IPS-18c (cell line): ENCODE measurements at regions not wholly inside any gene's neighbourhood (a gene's known extent, or its start where the extent isn't known, plus 50 kb on each side); places are given as distances from the start of the nearest gene placed in this dataset.
"Not testable (repeated sequence)": the region's sequence is repeated elsewhere in the genome, so short reads cannot be mapped to it uniquely, and the experiment has no call there.

Experiments
- H3K4me3 ChIP-seq: 2 replicates; pipeline ENCODE4 v1.7.0; 2013; ENCODE audit warnings: low read depth, mild to moderate bottlenecking, low read length, moderate library complexity; ENCODE audit not compliant: insufficient read depth
- H3K9me3 ChIP-seq: one replicate; pipeline ENCODE4 v1.6.1; 2013; ENCODE audit warnings: mild to moderate bottlenecking, low read length, moderate library complexity; ENCODE audit not compliant: control insufficient read depth, insufficient read depth

DNA sequence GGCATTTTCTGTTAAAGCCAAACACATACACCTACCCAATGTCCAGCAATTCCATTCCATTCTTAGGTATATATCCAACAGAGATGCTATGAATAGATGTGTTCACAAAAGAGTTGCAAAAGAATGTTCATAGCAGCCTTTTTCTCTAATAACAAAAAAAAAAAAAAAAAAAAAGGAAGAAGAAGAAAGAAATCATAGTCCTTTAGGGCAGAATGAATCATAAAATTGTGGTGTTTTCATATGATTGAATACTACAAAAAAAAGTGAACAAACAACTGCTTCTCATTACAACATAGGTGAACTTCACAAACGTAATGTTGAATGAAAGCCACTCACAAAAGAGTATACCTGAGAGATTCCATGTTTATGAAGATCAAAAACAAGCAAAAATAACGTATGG lies 66.8 kb upstream of the GRK3 start:
- no peak overlapping the region for H3K4me3 ChIP-seq
- peaks cover 2% of the 10 kb centered on the region for H3K9me3 ChIP-seq

DNA sequence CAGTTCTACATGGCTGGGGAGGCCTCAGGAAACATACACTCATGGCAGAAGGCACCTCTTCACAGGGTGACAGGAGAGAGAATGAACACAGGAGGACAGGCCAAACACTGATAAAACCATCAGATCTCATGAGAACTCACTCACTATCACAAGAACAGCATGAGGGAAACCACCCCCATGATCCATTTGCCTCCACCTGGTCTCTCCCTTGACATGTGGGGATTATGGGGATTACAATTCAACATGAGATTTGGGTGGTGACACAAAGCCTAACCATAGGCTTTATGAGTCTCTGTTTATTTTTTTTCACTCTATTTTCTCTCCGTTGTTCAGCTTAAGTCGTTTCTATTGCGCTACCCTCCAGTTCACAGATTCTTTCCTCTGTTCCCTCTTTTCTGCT lies 63.8 kb upstream of the GRK3 start:
- not testable (repeated sequence) for H3K9me3 ChIP-seq

GRCh38 chr22:25504017-25504416 lies 60.5 kb upstream of the GRK3 start:
- not testable (repeated sequence) for H3K4me3 ChIP-seq, H3K9me3 ChIP-seq

More for the DNA sequence above, 63.8 kb upstream of the GRK3 start:
- H3K4me3 ChIP-seq: not testable (repeated sequence)

- no peaks in the 10 kb centered on the region for H3K9me3 ChIP-seq
- no peak overlapping the region for H3K4me3 ChIP-seq
These were observed 56.3 kb upstream of the GRK3 start for GRCh38 chr22:25508161-25508560.

DNA sequence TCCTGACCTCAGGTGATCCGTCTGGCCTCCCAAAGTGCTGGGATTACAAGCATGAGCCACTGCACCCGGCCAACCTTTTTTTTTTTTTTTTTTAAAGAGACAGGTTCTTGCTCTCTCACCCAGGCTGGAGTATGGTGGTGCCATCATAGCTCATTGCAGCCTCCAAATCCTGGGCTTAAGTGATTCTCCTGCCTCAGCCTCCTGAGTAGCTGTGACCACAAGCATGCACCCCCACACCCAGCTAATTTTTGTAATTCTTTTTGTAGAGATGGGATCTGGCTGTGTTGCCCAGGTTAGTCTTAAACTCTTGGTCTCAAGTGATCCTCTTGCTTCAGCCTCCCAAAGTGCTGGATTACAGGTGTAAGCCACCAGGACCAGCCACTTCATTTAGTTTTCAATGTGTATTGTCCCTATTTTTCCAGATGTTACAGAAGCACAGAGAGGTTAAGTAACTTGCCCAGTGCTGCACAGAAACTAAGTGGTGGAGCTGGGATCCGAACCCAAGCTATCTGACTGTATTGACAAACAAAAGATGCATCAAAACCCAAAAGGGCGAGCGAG lies 55.6 kb upstream of the GRK3 start:
- no peak overlapping the region for H3K4me3 ChIP-seq
- no peaks in the 10 kb centered on the region for H3K9me3 ChIP-seq

DNA sequence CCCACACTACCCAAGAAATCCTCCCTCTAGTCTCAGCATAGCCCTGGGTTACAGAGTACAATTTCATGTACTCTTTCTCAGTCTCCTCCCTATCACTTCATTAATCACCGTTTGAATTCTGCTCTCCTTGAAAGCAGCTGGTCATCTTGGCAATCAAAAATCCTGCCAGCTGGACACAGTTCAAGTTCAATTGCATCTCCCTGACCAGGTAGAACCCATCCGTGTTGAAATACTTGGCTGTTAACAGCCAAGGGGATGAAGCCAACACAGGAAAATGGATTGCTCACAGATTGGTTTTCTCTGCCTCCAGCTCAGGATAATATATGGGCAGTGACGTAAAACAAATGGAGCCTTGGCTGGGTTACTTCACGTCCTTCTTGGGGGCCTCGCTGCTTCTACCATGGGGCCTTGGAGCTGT lies 55.1 kb upstream of the GRK3 start:
- Histone ChIP-seq H3K4me3 (no peak overlapping the region), H3K9me3 (no peaks in the 10 kb centered on the region)

DNA sequence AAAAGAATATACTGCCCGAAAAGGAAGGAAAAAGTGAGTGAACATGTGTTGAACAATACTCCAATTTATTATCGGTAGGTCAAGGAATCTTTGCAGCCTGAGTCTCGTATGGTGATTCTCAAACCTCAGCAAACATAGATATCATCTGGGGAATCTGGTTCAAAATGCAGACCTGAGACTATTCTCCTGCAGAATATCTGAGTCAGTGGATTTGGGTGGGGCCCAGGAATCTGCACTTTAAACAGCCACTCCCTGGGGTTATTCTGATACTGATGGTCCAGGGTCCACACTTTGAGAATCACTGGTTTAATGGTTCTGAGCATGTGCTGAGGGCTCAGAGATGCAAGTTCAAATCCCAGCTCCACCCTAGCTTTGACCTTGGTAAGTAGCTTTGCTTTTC lies 53.6 kb upstream of the GRK3 start:
- Histone ChIP-seq H3K4me3 (no peak overlapping the region), H3K9me3 (no peaks in the 10 kb centered on the region)

- no peak overlapping the region for H3K4me3 ChIP-seq
These were observed 52.8 kb upstream of the GRK3 start for GRCh38 chr22:25511725-25512124.

DNA sequence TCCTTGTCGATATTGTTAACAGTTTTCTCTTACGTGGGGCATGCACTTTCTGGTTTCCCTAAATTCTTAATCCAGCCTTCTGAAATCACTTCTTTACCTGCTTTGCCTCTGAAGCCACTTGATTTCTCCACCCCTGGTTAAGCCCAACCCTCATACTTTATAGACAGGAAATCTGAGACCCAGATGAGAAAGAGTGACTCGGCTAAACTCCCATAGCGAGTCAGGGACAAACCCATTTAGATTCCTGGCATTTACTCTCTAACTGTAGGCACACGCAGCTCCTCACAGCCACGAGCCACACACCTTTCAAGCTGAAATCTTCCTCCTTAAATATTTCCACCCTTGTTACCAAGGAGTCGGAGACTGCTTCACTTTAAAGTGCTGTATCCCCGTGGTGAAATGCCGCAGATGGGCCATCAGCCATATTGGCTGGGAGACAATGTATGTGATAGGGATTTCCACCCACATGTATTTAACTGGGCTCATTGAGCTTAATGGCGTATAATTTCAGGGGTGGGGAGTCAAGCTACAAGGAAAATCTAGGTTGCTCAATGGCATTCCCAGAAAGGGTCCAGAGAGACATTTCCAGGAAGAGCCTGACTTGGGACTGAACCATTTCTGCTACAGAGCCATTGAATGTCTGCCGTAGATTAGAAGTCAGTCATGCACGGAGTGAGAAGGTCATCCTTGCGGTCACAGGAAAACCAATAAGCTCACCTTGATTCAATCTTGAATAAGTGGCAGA lies 49.9 kb upstream of the GRK3 start:
- H3K4me3 ChIP-seq: no peak overlapping the region
- no peaks in the 10 kb centered on the region for H3K9me3 ChIP-seq

More at GRCh38 chr22:25511725-25512124, 52.8 kb upstream of the GRK3 start:
- no peaks in the 10 kb centered on the region for H3K9me3 ChIP-seq
